GM19372 (cell line): ENCODE measurements at regions not wholly inside any gene's neighbourhood (a gene's known extent, or its start where the extent isn't known, plus 50 kb on each side); places are given as distances from the start of the nearest gene placed in this dataset.

Experiments
- ATAC-seq: cut with Tn5 transposase; IDR thresholded peaks from one replicate; pipeline ENCODE4 v1.9.1; 2021; ENCODE audit warnings: mild to moderate bottlenecking, low read depth, moderate library complexity; ENCODE audit not compliant: unreplicated experiment

GRCh38 chr15:70200511-70201424 lies 103.1 kb upstream of the TLE3 start:
- no peak for ATAC-seq

GRCh38 chr15:70199540-70200410 lies 102.1 kb upstream of the TLE3 start:
- ATAC-seq: no peak

GRCh38 chr15:70199124-70199482 lies 101.4 kb upstream of the TLE3 start:
- ATAC-seq: no peak

GRCh38 chr15:70198441-70199123 lies 100.9 kb upstream of the TLE3 start:
- no peak for ATAC-seq

- ATAC-seq: no peak
Measured at GRCh38 chr15:70197945-70198361, 100.2 kb upstream of the TLE3 start.

GRCh38 chr15:70197318-70197944 lies 99.7 kb upstream of the TLE3 start:
- no peak for ATAC-seq

- ATAC-seq: peak; percentile 77
Measured at GRCh38 chr15:70196372-70197316, 98.9 kb upstream of the TLE3 start.

- no peak for ATAC-seq
Measured at GRCh38 chr15:70195587-70196305, 98.0 kb upstream of the TLE3 start.

- ATAC-seq: no peak
Measured at GRCh38 chr15:70195171-70195570, 97.5 kb upstream of the TLE3 start.

GRCh38 chr15:70194266-70194665 lies 96.5 kb upstream of the TLE3 start:
- ATAC-seq: no peak

- no peak for ATAC-seq
Measured at GRCh38 chr15:70193734-70194133, 96.0 kb upstream of the TLE3 start.

GRCh38 chr15:70192490-70192889 lies 94.8 kb upstream of the TLE3 start:
- ATAC-seq: no peak

- ATAC-seq: no peak
Measured at GRCh38 chr15:70192041-70192440, 94.3 kb upstream of the TLE3 start.

GRCh38 chr15:70190965-70191364 lies 93.2 kb upstream of the TLE3 start:
- no peak for ATAC-seq

GRCh38 chr15:70189826-70190695 lies 92.3 kb upstream of the TLE3 start:
- ATAC-seq: no peak

- ATAC-seq: no peak
Measured at GRCh38 chr15:70188286-70188685, 90.6 kb upstream of the TLE3 start.

GRCh38 chr15:70187331-70187730 lies 89.6 kb upstream of the TLE3 start:
- ATAC-seq: no peak

- no peak for ATAC-seq
Measured at GRCh38 chr15:70186152-70186551, 88.4 kb upstream of the TLE3 start.
